SK-N-SH treated with all-trans-retinoic acid at 6 μM for 48 hours (cell line): ENCODE measurements at regions not wholly inside any gene's neighbourhood (a gene's known extent, or its start where the extent isn't known, plus 50 kb on each side); places are given as distances from the start of the nearest gene placed in this dataset.

Experiments used
- ATAC-seq: fragments of 200-7000 bp; cut with Tn5 transposase; 3 replicates; pipeline ENCODE4 v1.9.1; 2020; ENCODE audit warnings: mild to moderate bottlenecking, moderate library complexity
- BACH2 ChIP-seq: fragments of 250-450 bp; sonication (Bioruptor Pico); IDR thresholded peaks from 2 replicates; pipeline ENCODE4 v1.9.0; 2021; ENCODE audit warnings: mild to moderate bottlenecking, borderline replicate concordance
- CREB5 ChIP-seq: fragments of 250-450 bp; sonication (Bioruptor Pico); IDR thresholded peaks from 2 replicates; pipeline ENCODE4 v1.5.1; 2020; ENCODE audit warnings: low read depth, mild to moderate bottlenecking, moderate library complexity
- CSDC2 ChIP-seq: fragments of 250-450 bp; sonication (Bioruptor Pico); IDR thresholded peaks from 2 replicates; pipeline ENCODE4 v1.5.0; 2020; ENCODE audit warnings: mild to moderate bottlenecking, moderate library complexity
- CSRNP3 ChIP-seq: fragments of 250-450 bp; sonication (Bioruptor Pico); IDR thresholded peaks from 2 replicates; pipeline ENCODE4 v1.5.1; 2021; ENCODE audit warnings: mild to moderate bottlenecking, moderate library complexity
- ESRRG ChIP-seq: fragments of 250-450 bp; sonication (Bioruptor Pico); IDR thresholded peaks from 2 replicates; pipeline ENCODE4 v1.6.1; 2021; ENCODE audit warnings: mild to moderate bottlenecking
- GLIS3 ChIP-seq: fragments of 250-450 bp; sonication (Bioruptor Pico); IDR thresholded peaks from 2 replicates; pipeline ENCODE4 v1.5.0; 2020; ENCODE audit warnings: mild to moderate bottlenecking, moderate library complexity
- ISL1 ChIP-seq: fragments of 250-450 bp; sonication (Bioruptor Pico); IDR thresholded peaks from 2 replicates; pipeline ENCODE4 v2.1.2; 2022; ENCODE audit warnings: mild to moderate bottlenecking, moderate library complexity
- OSR1 ChIP-seq: fragments of 250-450 bp; sonication (Bioruptor Pico); IDR thresholded peaks from 2 replicates; pipeline ENCODE4 v1.8.0; 2022; ENCODE audit warnings: moderate library complexity, mild to moderate bottlenecking, inconsistent platforms
- PATZ1 ChIP-seq: fragments of 250-450 bp; sonication (Bioruptor Pico); IDR thresholded peaks from 2 replicates; pipeline ENCODE4 v1.8.0; 2020; ENCODE audit warnings: mild to moderate bottlenecking, moderate library complexity, borderline replicate concordance
- PPARA ChIP-seq: fragments of 250-450 bp; sonication (Bioruptor Pico); IDR thresholded peaks from 2 replicates; pipeline ENCODE4 v1.5.0; 2020; ENCODE audit warnings: mild to moderate bottlenecking, borderline replicate concordance
- RARB ChIP-seq: fragments of 250-450 bp; sonication (Bioruptor Pico); IDR thresholded peaks from 2 replicates; pipeline ENCODE4 v1.8.0; 2021; ENCODE audit warnings: mild to moderate bottlenecking, moderate library complexity
- SNAI2 ChIP-seq: fragments of 250-450 bp; sonication (Bioruptor Pico); IDR thresholded peaks from 2 replicates; pipeline ENCODE4 v1.5.0; 2020; ENCODE audit warnings: mild to moderate bottlenecking, moderate library complexity
- TCF4 ChIP-seq: fragments of 250-450 bp; sonication (Bioruptor Pico); IDR thresholded peaks from 2 replicates; pipeline ENCODE4 v1.8.0; 2021; ENCODE audit warnings: mild to moderate bottlenecking, moderate library complexity, borderline replicate concordance
- TOX ChIP-seq: fragments of 250-450 bp; sonication (Bioruptor Pico); IDR thresholded peaks from 2 replicates; pipeline ENCODE4 v1.8.0; 2021; ENCODE audit warnings: mild to moderate bottlenecking, moderate library complexity, borderline replicate concordance
- ZC3H10 ChIP-seq: fragments of 250-450 bp; sonication (Bioruptor Pico); IDR thresholded peaks from 2 replicates; pipeline ENCODE4 v1.5.1; 2021; ENCODE audit warnings: mild to moderate bottlenecking, moderate library complexity
- ZFP3 ChIP-seq: fragments of 250-450 bp; sonication (Bioruptor Pico); IDR thresholded peaks from 2 replicates; pipeline ENCODE4 v1.5.0; 2020; ENCODE audit warnings: mild to moderate bottlenecking, moderate library complexity
- ZNF70 ChIP-seq: fragments of 450-650 bp; formaldehyde crosslinking; IDR thresholded peaks from 2 replicates; pipeline ENCODE4 v1.5.0; 2020; ENCODE audit warnings: mild to moderate bottlenecking, moderate library complexity
- ZNF8 ChIP-seq: fragments of 450-650 bp; formaldehyde crosslinking; IDR thresholded peaks from 2 replicates; pipeline ENCODE4 v1.5.0; 2020; ENCODE audit warnings: mild to moderate bottlenecking, moderate library complexity
- TF ChIP-seq, protein P1 (sequence below): fragments of 250-450 bp; sonication (Bioruptor Pico); IDR thresholded peaks from 2 replicates; pipeline ENCODE4 v1.5.0; 2020; ENCODE audit warnings: mild to moderate bottlenecking, moderate library complexity
- TF ChIP-seq, protein P2 (sequence below): fragments of 250-450 bp; sonication (Bioruptor Pico); IDR thresholded peaks from 2 replicates; pipeline ENCODE4 v1.8.0; 2021; ENCODE audit warnings: low read depth, mild to moderate bottlenecking, moderate library complexity, borderline replicate concordance

DNA sequence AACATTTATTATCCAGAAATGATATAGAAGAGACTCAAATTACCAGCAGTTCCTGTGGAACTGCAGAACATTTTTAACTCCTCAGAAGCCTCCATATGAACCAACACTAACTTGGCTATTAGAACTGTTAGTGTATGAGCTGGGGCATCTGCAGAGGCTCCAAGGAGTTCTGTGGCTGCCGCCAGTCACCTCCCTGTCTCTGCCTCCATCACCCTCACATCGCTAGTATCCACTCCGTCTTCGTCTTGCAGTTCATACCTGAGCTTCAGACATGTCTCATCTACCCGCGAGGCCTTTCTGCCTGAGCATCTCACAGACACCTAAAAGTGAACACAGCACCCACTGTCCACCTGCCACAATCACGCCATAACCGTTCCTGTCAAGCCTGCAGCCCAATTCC lies 89.5 kb upstream of the CST7 start:
- ATAC-seq: no peak
- no peak for TF ChIP-seq CSDC2 (CRISPR knock-in tag)
- no peak for TF ChIP-seq CSRNP3 (CRISPR knock-in tag)
- TF ChIP-seq ISL1 (CRISPR knock-in tag): no peak
- TF ChIP-seq CREB5 (CRISPR knock-in tag): no peak
- no peak for TF ChIP-seq ZNF70 (CRISPR knock-in tag)
- TF ChIP-seq BACH2: no peak
- no peak for TF ChIP-seq ZFP3 (CRISPR knock-in tag)
- no peak for TF ChIP-seq RARB (CRISPR knock-in tag)
- no peak for TF ChIP-seq TOX (CRISPR knock-in tag)
- no peak for TF ChIP-seq PPARA (CRISPR knock-in tag)
- TF ChIP-seq PATZ1 (CRISPR knock-in tag): no peak
- no peak for TF ChIP-seq ESRRG (CRISPR knock-in tag)
- TF ChIP-seq TCF4 (CRISPR knock-in tag): no peak
- TF ChIP-seq, protein P1, sequence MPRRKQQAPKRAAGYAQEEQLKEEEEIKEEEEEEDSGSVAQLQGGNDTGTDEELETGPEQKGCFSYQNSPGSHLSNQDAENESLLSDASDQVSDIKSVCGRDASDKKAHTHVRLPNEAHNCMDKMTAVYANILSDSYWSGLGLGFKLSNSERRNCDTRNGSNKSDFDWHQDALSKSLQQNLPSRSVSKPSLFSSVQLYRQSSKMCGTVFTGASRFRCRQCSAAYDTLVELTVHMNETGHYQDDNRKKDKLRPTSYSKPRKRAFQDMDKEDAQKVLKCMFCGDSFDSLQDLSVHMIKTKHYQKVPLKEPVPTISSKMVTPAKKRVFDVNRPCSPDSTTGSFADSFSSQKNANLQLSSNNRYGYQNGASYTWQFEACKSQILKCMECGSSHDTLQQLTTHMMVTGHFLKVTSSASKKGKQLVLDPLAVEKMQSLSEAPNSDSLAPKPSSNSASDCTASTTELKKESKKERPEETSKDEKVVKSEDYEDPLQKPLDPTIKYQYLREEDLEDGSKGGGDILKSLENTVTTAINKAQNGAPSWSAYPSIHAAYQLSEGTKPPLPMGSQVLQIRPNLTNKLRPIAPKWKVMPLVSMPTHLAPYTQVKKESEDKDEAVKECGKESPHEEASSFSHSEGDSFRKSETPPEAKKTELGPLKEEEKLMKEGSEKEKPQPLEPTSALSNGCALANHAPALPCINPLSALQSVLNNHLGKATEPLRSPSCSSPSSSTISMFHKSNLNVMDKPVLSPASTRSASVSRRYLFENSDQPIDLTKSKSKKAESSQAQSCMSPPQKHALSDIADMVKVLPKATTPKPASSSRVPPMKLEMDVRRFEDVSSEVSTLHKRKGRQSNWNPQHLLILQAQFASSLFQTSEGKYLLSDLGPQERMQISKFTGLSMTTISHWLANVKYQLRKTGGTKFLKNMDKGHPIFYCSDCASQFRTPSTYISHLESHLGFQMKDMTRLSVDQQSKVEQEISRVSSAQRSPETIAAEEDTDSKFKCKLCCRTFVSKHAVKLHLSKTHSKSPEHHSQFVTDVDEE (CRISPR knock-in tag): no peak
- TF ChIP-seq OSR1 (CRISPR knock-in tag): no peak
- TF ChIP-seq ZC3H10 (CRISPR knock-in tag): no peak
- no peak for TF ChIP-seq GLIS3 (CRISPR knock-in tag)
- TF ChIP-seq SNAI2: no peak

GRCh38 chr20:24862186-24862585 lies 86.9 kb upstream of the CST7 start:
- ATAC-seq: no peak
- TF ChIP-seq, protein P2, sequence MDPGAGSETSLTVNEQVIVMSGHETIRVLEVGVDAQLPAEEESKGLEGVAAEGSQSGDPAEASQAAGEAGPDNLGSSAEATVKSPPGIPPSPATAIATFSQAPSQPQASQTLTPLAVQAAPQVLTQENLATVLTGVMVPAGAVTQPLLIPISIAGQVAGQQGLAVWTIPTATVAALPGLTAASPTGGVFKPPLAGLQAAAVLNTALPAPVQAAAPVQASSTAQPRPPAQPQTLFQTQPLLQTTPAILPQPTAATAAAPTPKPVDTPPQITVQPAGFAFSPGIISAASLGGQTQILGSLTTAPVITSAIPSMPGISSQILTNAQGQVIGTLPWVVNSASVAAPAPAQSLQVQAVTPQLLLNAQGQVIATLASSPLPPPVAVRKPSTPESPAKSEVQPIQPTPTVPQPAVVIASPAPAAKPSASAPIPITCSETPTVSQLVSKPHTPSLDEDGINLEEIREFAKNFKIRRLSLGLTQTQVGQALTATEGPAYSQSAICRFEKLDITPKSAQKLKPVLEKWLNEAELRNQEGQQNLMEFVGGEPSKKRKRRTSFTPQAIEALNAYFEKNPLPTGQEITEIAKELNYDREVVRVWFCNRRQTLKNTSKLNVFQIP (CRISPR knock-in tag): no peak
- TF ChIP-seq, protein P1 (CRISPR knock-in tag): no peak
- no peak for TF ChIP-seq GLIS3 (CRISPR knock-in tag)
- TF ChIP-seq CREB5 (CRISPR knock-in tag): no peak
- TF ChIP-seq ZNF8: no peak
